OCI-LY7 (cell line): ENCODE measurements at regions not wholly inside any gene's neighbourhood (a gene's known extent, or its start where the extent isn't known, plus 50 kb on each side); places are given as distances from the start of the nearest gene placed in this dataset.

ENCODE experiments used
- BruUV-seq: library from RNA; stranded (reverse); fragments of 400-500 nt; replicated peaks from 2 replicates; lab custom pipeline; 2021; lab: Mats Ljungman, UMichigan
- CTCF ChIA-PET: fragments of 300-600 bp; sonication (Branson Sonifier 250); formaldehyde crosslinking; loops from one replicate; lab custom pipeline; 2022; ENCODE audit warnings: antibody characterized with exemption; ENCODE audit not compliant: unreplicated experiment; lab: Charles Lee
- POLR2A ChIA-PET: fragments of 300-600 bp; sonication (Branson Sonifier 250); formaldehyde crosslinking; loops from one replicate; lab custom pipeline; 2022; ENCODE audit warnings: antibody characterized with exemption; lab: Charles Lee
- DNase-seq: peaks from one replicate; pipeline ENCODE4 v3.0.0-alpha.2; 2015; ENCODE audit warnings: low spot score
- H2AFZ ChIP-seq: fragments of 200-600 bp; sonication (generic), shearing (Covaris generic); 2 replicates; pipeline ENCODE4 v1.6.1; 2014; ENCODE audit warnings: mild to moderate bottlenecking, antibody characterized with exemption, low read length, moderate library complexity
- H3K27ac ChIP-seq: fragments of 200-600 bp; sonication (generic); 2 replicates; pipeline ENCODE4 v1.5.1; 2014; ENCODE audit warnings: mixed run types, low read depth, mild to moderate bottlenecking, moderate library complexity, low read length, inconsistent platforms; ENCODE audit not compliant: poor library complexity, severe bottlenecking
- H3K36me3 ChIP-seq: fragments of 200-600 bp; sonication (generic); 2 replicates; pipeline ENCODE4 v1.6.1; 2014; ENCODE audit warnings: mild to moderate bottlenecking, antibody characterized with exemption, low read length, moderate library complexity, mixed read lengths; ENCODE audit not compliant: insufficient read depth
- H3K4me1 ChIP-seq: fragments of 200-600 bp; sonication (generic); 2 replicates; pipeline ENCODE4 v1.5.1; 2014; ENCODE audit warnings: mild to moderate bottlenecking, low read length; ENCODE audit not compliant: insufficient read depth, poor library complexity, severe bottlenecking
- H3K4me2 ChIP-seq: fragments of 200-600 bp; sonication (generic); 2 replicates; pipeline ENCODE4 v1.6.1; 2014; ENCODE audit warnings: mild to moderate bottlenecking, low read length
- H3K4me3 ChIP-seq: fragments of 200-600 bp; sonication (generic); 2 replicates; pipeline ENCODE4 v1.5.1; 2014; ENCODE audit warnings: mild to moderate bottlenecking, low read depth, low read length; ENCODE audit not compliant: poor library complexity, severe bottlenecking
- H3K79me2 ChIP-seq: fragments of 200-600 bp; sonication (generic); 2 replicates; pipeline ENCODE4 v1.6.1; 2016; ENCODE audit warnings: low read depth, mild to moderate bottlenecking, low read length, moderate library complexity, mixed read lengths; ENCODE audit not compliant: insufficient read depth
- H3K9me2 ChIP-seq: fragments of 200-600 bp; sonication (generic); 2 replicates; pipeline ENCODE4 v1.6.1; 2016; ENCODE audit warnings: mild to moderate bottlenecking, low read length, mixed read lengths; ENCODE audit not compliant: insufficient read depth
- H3K9me3 ChIP-seq: fragments of 200-600 bp; sonication (generic); 2 replicates; pipeline ENCODE4 v1.6.1; 2014; ENCODE audit warnings: mild to moderate bottlenecking, mixed run types, low read length, mixed read lengths
- H4K20me1 ChIP-seq: fragments of 200-600 bp; sonication (generic); 2 replicates; pipeline ENCODE4 v1.6.1; 2014; ENCODE audit warnings: mild to moderate bottlenecking, antibody characterized with exemption, low read length, moderate library complexity, mixed read lengths; ENCODE audit not compliant: insufficient read depth
- CTCF ChIP-seq: fragments of 200-600 bp; sonication (generic); conservative IDR thresholded peaks from 2 replicates; pipeline ENCODE4 v1.5.1; 2014; ENCODE audit warnings: mild to moderate bottlenecking, antibody characterized with exemption, low read length, moderate library complexity, mixed read lengths
- EZH2phosphoT487 ChIP-seq: fragments of 200-600 bp; sonication (generic); IDR thresholded peaks from 2 replicates; pipeline ENCODE4 v1.6.1; 2018; ENCODE audit warnings: low read depth, borderline replicate concordance, mild to moderate bottlenecking, mixed run types, antibody characterized with exemption, low read length, moderate library complexity, mixed read lengths
- intact Hi-C: fragments of 100-400 bp; cut with micrococcal nuclease; formaldehyde crosslinking; loops from one replicate; pipeline ENCODE4 v1.10.0; 2022; ENCODE audit not compliant: unreplicated experiment

- BruUV-seq, result no TSS peak
Measured at GRCh38 chr1:110798691-110799256, 74.2 kb upstream of the CD53 start.

GRCh38 chr1:110788673-110789072 lies 84.3 kb upstream of the CD53 start:
- DNase-seq, result peak; percentile 15
- ChIA-PET POLR2A (interaction anchor here (0.8 to 2.9 kb wide), 2 partner anchors 29 to 82 kb away, joined by 3 to 14 read pairs; no protein-coding TSS in a partner anchor), CTCF (interaction anchor here (1.0 kb wide), 1 partner anchor 145 kb away, joined by 7 read pairs; no protein-coding TSS in a partner anchor)
- Histone ChIP-seq H3K4me3 (no peak overlapping the region), H3K36me3 (no peaks in the 10 kb centered on the region; the same call in 1 of the 2 replicates), H3K9me2 (no peaks in the 10 kb centered on the region), H3K4me1 (peaks cover 30% of the 10 kb centered on the region), H3K27ac (no peak overlapping the region), H3K9me3 (peaks cover 17% of the 10 kb centered on the region; the same call in 1 of the 2 replicates), H3K79me2 (no peaks in the 10 kb centered on the region), H3K4me2 (no peak overlapping the region), H2AFZ (no peak overlapping the region), H4K20me1 (no peaks in the 10 kb centered on the region)
- TF ChIP-seq CTCF, result no peak
- no peak for TF ChIP-seq EZH2phosphoT487
- BruUV-seq, result no TSS peak
- intact Hi-C loops, result loop anchor here (5.0 to 10.0 kb wide), 2 partner anchors 434 to 584 kb away; no protein-coding TSS in a partner anchor

More at GRCh38 chr1:110798691-110799256, 74.2 kb upstream of the CD53 start:
- no peak for DNase-seq
- POLR2A ChIA-PET, result interaction anchor here (1.3 kb wide), 1 partner anchor 12 kb away, joined by 8 read pairs; no protein-coding TSS in a partner anchor
- intact Hi-C loops, result no loop called here
- Histone ChIP-seq H2AFZ (no peak overlapping the region), H3K36me3 (no peaks in the 10 kb centered on the region), H3K4me3 (no peak overlapping the region), H3K27ac (no peak overlapping the region), H3K9me2 (no peaks in the 10 kb centered on the region), H3K4me1 (no peaks in the 10 kb centered on the region), H3K9me3 (0 out of 2 replicates have a peak, but pooled peaks cover 2% of the 10 kb centered on the region), H3K4me2 (no peak overlapping the region), H3K79me2 (no peaks in the 10 kb centered on the region), H4K20me1 (no peaks in the 10 kb centered on the region)
- CTCF ChIA-PET, result no interaction called here
- TF ChIP-seq EZH2phosphoT487 (no peak), CTCF (no peak)
